ENCODE measurements at regions not wholly inside any gene's neighbourhood (a gene's known extent, or its start where the extent isn't known, plus 50 kb on each side); places are given as distances from the start of the nearest gene placed in this dataset.

DNA sequence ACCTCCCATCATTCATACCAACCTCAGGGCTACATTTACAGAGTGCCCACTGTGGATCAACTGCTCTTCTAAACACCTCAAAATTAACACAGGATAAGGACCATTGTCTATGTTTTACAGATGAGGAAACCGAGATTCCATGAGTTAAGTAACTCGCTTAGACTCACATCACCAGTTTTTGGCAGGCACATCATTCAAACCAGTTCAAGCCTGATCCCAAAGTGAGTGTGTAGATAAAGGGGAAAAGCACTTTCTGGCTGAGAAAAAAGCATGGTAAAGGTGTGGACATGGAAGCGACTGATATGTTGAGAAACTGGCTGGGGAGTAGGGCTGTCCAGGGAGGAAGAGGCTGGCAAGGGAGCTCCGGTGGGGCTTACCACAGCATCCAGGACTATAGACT lies 193.7 kb upstream of the RORA start:
- no peak for DNase-seq (ENCODE audit: low spot score in 2 of 2, unreplicated experiment in 2 of 2)
- Mint-ChIP-seq H3K36me3 (no peaks in the 10 kb centered on the region), H3K9me3 (no peaks in the 10 kb centered on the region), H3K27ac (no peak overlapping the region), H3K4me1 (peaks cover 5% of the 10 kb centered on the region), H3K27me3 (ENCODE audit: low read depth) (peaks cover 12% of the 10 kb centered on the region), H3K4me3 (no peak overlapping the region)
- TF ChIP-seq, protein P1, sequence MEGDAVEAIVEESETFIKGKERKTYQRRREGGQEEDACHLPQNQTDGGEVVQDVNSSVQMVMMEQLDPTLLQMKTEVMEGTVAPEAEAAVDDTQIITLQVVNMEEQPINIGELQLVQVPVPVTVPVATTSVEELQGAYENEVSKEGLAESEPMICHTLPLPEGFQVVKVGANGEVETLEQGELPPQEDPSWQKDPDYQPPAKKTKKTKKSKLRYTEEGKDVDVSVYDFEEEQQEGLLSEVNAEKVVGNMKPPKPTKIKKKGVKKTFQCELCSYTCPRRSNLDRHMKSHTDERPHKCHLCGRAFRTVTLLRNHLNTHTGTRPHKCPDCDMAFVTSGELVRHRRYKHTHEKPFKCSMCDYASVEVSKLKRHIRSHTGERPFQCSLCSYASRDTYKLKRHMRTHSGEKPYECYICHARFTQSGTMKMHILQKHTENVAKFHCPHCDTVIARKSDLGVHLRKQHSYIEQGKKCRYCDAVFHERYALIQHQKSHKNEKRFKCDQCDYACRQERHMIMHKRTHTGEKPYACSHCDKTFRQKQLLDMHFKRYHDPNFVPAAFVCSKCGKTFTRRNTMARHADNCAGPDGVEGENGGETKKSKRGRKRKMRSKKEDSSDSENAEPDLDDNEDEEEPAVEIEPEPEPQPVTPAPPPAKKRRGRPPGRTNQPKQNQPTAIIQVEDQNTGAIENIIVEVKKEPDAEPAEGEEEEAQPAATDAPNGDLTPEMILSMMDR (IDR thresholded peaks at IDR 0.05; ENCODE audit: unreplicated experiment): no peak

DNA sequence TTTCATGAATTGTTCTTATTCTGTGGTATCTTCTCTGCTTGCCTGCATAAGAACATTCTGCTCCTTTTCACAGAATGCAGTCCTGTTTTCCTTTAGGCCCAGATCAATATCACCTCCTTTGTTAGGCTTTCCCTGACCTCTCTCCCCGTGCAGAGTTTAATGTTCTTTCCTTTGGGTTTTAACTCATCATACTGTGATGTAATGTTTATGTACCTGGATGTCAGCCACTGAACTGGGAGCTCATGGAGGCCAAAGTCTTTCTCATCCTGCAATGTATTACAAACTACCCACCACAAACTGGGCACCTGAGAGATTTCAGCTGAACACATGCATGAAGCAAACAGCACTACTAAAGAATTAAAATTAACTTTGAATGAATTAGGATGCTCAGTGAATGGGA lies 192.8 kb upstream of the RORA start:
- TF ChIP-seq, protein P1 (IDR thresholded peaks at IDR 0.05; ENCODE audit: unreplicated experiment): no peak
- no peak overlapping the region for H3K27ac Mint-ChIP-seq
- no peaks in the 10 kb centered on the region for H3K36me3 Mint-ChIP-seq
- peaks cover 5% of the 10 kb centered on the region for H3K4me1 Mint-ChIP-seq
- H3K4me3 Mint-ChIP-seq: no peak overlapping the region
- H3K27me3 Mint-ChIP-seq (ENCODE audit: low read depth): peaks cover 12% of the 10 kb centered on the region
- no peak for DNase-seq (ENCODE audit: low spot score in 2 of 2, unreplicated experiment in 2 of 2)
- no peaks in the 10 kb centered on the region for H3K9me3 Mint-ChIP-seq

DNA sequence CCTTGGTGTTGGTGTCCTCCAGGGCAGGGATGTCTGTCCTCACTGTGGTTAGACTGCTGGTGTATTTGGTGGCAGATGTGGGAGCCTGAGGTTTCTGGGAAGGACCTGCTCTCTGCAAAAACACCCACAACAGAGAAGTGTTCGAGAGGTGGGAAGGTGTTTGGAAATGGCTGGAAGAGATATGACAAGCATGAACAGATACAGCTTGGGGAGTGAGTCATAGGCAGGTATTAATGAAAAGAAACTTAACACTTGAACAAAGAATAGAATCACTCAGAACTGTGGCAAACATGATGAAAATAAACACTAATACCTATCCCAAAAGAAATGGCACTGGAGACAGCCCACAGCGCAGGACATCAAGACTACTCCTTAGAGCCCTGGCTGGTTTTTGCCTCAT lies 192.4 kb upstream of the RORA start:
- H3K27me3 Mint-ChIP-seq (ENCODE audit: low read depth): peaks cover 12% of the 10 kb centered on the region
- no peaks in the 10 kb centered on the region for H3K36me3 Mint-ChIP-seq
- H3K4me3 Mint-ChIP-seq: no peak overlapping the region
- peaks cover 2% of the 10 kb centered on the region for H3K4me1 Mint-ChIP-seq
- H3K27ac Mint-ChIP-seq: no peak overlapping the region
- no peaks in the 10 kb centered on the region for H3K9me3 Mint-ChIP-seq
- TF ChIP-seq, protein P1 (IDR thresholded peaks at IDR 0.05; ENCODE audit: unreplicated experiment): no peak
- no peak for DNase-seq (ENCODE audit: low spot score in 2 of 2, unreplicated experiment in 2 of 2)

DNA sequence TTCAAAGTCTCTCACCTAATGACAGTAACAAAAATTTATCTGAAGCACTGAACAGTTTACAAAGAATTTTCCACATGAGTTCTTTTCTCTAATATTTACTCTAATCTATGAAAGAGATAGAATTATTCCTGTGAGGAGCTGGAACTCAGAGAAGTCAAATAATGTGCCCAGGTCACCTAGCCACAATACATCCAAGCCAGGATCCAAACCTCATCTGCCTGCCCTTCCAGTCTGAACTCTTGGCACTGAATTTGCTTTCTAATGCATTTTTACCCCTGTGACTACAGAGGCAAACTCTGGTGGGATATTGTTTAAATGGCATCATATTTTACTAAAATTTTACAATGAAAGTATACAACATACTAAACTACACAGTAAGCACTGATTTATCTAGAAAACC lies 191.4 kb upstream of the RORA start:
- H3K27me3 Mint-ChIP-seq (ENCODE audit: low read depth): peaks cover 12% of the 10 kb centered on the region
- no peak for DNase-seq (ENCODE audit: low spot score in 2 of 2, unreplicated experiment in 2 of 2)
- no peaks in the 10 kb centered on the region for H3K9me3 Mint-ChIP-seq
- no peaks in the 10 kb centered on the region for H3K4me1 Mint-ChIP-seq
- TF ChIP-seq, protein P1 (IDR thresholded peaks at IDR 0.05; ENCODE audit: unreplicated experiment): no peak
- no peak overlapping the region for H3K4me3 Mint-ChIP-seq
- H3K36me3 Mint-ChIP-seq: no peaks in the 10 kb centered on the region
- H3K27ac Mint-ChIP-seq: no peak overlapping the region

DNA sequence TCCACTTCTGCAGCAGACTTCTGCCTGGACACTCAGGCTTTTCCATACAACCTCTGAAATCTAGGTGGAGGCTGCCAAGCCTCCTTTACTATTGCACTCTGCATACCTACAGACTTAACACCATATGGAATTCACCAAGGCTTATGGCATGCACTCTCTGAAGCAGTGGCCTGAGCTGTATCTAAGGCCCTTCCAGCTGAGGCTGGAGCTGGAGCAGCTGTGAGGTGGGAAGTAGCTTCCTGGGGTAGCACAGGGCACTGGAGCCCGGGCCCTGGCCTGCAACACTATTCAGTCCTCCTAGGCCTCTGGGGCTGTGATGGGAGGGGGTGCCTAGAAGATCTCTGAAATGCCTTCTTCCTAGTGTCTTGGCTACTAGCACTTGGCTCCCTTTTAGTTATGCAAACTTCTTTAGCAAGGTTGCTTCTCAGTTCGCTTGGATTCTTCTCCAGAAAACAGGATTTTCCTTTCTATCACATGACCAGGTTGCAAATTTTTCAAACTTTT lies 186.6 kb upstream of the RORA start:
- Mint-ChIP-seq H3K27ac (no peak overlapping the region), H3K27me3 (ENCODE audit: low read depth) (peaks cover 8% of the 10 kb centered on the region), H3K36me3 (no peaks in the 10 kb centered on the region), H3K9me3 (peaks cover 3% of the 10 kb centered on the region), H3K4me1 (peaks cover 11% of the 10 kb centered on the region), H3K4me3 (no peak overlapping the region)
- TF ChIP-seq, protein P1 (IDR thresholded peaks at IDR 0.05; ENCODE audit: unreplicated experiment): no peak
- no peak for DNase-seq (ENCODE audit: low spot score in 2 of 2, unreplicated experiment in 2 of 2)

All from mesothelial cell of epicardium (in vitro differentiated cells).